Activated T-cell treated with anti-CD3 and anti-CD28 coated beads for 24 hours (primary cell): ENCODE measurements at regions not wholly inside any gene's neighbourhood (a gene's known extent, or its start where the extent isn't known, plus 50 kb on each side); places are given as distances from the start of the nearest gene placed in this dataset.
"Not testable (repeated sequence)": the region's sequence is repeated elsewhere in the genome, so short reads cannot be mapped to it uniquely, and the experiment has no call there.

Source experiments
- DNase-seq: peaks from one replicate; pipeline ENCODE4 v3.0.0-alpha.2; 2020; ENCODE audit warnings: low read depth

DNA sequence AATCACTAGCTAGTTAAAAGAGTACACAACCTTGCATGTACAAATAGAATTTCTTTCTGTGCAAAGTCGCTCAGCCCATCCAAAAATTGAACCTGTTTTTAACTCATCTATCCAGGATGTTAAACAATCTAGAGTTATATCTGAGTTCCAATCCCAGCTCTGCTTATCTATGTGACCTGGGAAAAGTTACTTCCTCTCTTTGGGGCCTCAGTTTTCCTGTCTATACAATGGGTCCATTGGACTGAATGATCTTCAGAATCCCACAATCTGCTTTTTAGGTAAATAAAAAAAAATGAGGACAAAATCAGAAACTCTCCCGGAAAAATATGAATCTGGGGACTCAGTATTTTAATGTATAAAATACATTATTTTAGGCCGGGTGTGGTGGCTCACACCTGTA, 389.5 kb upstream of the PROX1 start:
- no peak for DNase-seq

DNA sequence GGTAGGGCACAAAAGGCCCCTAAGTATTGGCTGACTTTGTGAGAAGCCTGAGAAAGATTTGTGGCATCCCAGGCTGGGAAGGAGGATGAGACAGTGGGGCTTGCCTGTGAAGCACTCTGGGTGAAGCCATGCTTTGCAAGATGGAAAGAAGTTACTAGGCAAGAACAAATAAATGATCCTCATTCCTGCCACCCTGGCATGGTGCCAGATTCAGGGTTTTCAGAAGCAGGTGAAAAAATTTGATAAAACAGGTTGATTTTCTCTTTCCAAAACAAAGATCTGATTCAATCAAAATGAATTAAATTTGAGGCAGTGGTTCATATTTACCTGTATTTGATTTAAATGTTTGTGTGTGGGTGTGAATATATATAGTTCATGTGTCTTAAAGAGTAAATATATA, 386.9 kb upstream of the PROX1 start:
- DNase-seq, result no peak

DNA sequence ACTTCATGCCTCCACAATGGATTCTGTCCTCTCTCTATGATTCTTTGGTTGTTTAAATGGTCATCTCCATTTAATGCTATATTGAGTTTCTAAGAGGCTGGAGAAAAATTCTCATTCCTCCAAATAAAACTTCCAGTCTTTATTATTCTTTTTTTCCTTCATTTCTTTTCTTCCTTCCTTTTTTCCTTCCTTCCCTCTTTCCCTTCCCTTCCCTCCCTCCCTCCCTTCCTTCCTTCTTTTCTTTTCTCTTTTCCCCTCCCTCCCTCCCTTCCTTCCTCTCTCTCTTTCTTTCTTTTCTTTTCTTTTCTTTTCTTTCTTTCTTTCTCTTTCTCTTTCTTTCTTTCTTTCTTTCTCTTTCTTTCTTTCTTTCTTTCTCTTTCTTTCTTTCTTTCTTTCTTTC, 386.1 kb upstream of the PROX1 start:
- DNase-seq, result not testable (repeated sequence)

DNA sequence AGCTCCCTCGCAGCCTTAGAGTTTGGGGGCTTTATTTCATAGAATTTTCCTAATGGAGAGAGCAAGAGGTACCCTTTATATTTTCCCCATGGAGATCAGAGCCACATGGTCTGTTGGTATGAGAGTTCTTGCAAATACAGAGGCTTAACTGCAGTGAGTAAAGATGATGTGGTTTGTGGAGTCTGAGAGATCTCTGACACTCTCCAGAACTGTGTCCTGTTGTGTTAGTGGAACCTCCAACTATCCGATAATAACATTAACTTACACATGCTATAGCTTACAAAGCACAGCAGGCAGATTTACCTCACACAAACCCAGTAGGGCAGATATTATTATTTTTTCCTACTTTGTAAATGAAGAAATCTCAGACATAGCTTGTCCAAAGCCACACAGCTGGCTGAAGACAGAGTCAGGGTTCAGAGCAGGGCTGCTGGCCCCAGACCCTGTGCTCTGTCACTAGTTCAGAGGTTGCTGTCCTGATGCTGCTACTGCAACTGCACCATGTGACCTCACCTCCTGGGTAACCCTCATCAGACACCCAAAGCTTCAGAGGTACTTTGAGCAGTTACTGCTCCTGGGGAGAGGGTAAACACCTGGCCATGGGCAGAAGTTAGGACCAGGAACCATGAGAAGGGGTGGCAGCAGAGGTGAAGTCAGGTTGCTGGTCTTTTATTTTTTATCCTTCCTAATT, 384.8 kb upstream of the PROX1 start:
- DNase-seq, result no peak

DNA sequence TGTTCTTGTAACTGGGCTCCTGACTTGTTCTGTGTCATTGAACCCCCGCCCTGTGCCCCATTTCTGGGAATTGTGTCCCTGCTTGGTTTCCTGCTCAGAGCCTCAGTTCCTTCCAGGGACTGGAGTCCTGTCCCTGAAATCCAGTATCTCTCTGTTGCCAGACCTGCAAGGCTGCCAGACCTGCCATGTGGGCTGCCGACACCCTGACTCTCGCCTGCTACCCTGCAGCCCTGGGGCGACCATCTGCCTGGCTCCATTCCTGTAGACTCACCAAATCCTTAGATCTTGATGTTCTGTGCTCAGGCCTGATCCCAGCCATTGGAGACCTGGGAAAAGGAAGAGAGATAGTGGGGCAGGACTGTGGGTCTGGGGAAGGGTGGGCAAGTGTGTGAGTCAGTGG, 383.3 kb upstream of the PROX1 start:
- no peak for DNase-seq

DNA sequence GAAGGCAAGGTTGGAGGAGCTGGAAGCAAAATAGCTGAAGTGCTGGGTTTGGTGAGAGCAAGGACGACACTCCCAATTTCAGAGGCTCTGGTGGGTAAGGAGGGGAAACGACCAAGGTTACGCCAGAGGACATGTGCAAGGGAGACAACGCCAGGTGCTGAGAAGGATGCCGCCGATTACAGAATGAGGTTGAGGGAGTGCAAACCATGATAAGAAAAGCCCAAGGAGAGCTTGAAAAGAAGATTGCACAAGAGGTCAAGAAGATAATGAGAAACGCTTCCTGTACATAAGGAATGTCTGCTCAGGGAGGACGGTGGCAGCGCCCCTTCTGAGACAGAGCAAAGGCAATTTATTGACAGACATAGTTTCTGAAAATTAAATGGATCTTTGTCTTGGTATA, 382.0 kb upstream of the PROX1 start:
- DNase-seq, result no peak

DNA sequence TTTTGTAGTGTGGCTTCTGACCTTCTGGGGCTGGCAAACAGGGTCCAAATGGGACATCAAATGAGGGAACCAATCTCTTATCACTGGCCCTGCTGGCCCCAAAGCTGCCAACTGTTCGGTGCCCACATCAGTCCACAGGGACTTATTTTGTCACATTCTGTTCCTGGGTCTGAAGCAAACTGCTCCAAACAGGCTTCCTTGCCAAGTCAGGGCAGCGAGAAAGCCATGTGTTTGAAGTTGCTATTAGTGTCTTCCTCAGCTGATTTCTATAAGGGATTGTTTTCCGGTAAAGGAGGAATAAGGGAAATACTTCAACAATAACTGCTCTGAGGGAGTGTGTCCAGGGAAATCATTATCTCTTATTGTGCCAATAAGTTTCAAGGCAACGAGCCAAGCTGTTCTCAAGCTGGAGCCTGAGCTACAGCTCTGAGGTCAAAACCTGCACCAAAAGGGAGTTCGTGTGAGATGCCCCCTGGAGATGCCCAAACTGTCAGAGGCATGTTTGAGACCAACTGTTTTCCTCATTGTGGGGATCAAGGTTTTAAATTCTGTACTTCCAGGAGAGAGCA, 381.4 kb upstream of the PROX1 start:
- DNase-seq, result no peak

DNA sequence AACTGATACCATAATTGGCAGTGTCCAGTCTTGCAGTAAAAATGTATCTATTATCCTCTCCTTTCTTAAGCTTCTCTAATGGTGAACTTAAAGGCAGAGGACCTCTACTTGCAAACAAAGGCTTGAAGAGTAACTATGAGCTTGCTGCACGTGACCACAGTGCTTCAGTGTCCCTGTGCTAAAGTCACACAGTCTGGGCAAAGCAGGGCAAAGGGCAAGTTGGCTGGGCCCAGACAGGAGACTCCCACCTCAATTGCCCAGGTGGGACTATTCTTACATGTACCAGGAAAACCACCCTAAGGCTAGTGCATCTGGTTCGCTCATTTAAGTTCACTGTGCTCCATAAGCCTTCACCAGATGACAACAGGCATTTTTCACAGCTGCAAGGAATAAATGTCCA, 374.2 kb upstream of the PROX1 start:
- no peak for DNase-seq

DNA sequence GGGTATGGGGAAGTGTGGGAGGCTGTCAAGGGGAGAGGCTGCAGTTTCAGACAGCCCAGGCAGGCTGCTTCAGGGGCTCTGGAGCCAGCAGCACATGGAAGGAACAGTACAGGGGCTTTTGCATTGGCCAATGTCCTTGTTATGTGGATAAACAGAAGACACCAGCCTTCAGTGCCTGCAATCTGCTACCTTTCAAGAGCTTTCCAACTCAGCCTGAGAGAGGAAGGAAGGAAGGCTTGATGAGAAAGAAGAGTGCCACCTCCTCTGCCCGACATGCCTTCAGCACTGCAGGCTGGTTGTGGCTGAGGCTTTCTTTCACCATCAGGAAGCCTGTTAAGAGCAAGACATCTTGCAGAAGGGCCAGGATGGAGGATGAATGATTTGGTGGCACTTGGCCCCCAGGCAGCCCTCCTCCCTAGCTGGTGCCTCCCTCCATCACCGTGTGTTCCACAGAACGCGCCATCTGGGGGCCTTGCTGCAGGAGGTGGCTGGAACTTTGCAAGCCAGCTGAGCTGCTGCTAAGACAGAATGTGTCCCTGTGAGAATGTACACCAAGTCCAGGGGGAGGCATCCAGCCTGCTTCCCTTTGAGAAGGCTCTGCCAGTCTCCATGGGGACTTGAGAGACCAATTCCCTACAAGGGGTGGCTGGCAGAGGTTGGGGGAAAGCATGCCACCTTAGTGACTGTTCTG, 372.4 kb upstream of the PROX1 start:
- no peak for DNase-seq

DNA sequence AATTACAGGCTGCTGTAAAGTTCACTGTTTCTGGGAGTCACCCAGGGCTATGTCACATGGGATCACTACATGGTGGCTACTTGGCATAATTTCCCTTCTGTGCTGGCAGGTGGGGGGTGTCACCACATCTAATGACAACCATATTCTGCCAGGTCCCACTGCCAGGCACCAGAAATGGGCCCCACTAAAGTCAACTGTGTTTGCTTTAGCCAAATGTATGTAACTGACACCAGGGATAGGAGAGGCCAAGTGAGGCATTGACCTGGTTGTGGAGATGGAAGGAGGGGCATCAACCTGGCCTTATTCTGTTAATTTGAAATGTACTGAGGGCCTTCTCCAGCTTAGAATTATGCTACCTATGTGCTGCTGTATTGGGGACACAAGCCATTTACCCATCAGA, 370.6 kb upstream of the PROX1 start:
- no peak for DNase-seq

DNA sequence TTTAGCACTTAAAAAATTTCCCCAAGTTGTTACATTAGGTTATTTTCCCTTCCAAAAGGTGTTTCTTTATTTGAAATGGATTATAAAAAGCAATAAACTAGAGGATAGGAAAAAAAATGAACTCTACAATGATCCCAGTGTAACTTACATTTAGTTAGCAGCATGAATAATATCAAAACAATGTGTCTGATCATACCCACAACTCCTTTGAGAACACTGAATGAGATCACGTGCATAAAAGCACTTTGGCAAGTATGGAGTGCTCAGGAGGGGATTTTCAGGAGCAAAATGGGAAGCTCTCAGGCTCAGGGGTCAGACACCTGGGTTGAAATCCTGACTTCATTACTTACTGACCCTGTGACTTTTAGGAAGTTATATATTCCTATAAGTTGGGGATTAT, 369.7 kb upstream of the PROX1 start:
- DNase-seq, result no peak

DNA sequence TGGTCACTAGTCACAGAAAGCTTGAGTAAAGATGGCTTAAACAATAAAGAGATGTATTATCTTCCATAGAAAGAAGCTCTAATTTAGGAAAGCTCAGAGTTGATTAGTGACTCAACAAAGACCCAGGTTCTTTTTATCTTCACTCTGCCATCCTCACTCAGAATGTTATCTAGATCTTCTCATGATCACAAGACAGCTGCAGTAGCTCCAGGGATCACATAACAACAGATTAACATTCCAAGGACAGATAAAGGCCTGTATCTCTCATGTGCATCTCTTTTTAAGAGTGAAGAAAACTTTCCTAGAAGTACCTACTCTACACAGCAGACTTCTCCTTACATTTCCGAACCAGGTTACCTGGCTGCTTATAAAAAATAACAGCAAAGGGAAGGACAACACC, 368.7 kb upstream of the PROX1 start:
- no peak for DNase-seq

DNA sequence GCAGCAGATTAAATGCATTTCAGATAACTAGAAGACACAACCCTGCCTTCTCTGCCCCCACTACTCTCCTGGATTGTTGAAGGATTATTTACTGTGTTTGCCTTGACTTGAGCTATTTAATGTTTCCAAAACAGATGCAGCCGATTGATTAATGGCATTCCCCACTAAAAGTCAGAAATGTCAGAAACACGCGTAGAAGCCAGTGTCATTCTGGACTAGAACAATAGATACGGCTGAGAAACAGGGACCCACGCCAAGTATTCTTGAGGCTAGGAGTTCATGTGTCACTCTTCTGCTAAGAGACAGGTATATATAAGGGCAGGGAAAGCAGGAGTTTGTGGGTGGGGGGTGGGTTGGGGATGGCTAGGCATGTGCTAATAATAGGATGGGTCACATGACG, 366.7 kb upstream of the PROX1 start:
- no peak for DNase-seq

DNA sequence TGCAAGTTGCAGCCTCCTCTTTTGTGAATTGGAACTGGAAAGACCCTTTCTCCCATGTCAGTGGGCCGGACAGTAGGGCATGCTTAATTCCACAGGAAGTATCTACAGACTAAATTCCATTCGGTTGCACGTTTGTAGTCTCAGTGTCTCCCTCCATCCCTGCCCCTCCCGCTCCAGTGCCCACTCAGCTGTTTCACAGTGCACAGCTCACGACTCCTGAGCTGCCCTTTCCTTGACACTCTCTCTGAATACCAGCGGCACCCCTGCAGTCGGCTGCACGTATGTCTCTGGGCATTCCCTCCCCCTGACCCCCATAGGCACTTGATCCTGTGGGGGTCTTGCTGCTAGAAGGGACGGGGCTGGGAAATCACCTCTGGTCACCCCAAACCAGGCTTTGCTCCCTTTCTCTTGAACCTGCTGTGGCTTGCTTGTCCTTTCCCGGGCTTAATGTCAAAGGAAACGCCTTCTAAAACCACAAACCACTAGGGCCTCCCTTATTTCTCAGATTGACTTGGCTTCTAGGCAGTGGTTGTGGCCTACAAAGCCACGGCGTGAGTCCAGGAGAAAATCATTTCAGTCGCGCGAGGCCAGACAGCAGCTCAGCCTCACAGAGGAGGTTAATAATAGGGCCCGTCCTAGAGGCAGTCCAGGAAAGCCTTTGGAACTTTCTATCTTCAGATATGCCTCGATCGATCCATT, 365.3 kb upstream of the PROX1 start:
- no peak for DNase-seq

DNA sequence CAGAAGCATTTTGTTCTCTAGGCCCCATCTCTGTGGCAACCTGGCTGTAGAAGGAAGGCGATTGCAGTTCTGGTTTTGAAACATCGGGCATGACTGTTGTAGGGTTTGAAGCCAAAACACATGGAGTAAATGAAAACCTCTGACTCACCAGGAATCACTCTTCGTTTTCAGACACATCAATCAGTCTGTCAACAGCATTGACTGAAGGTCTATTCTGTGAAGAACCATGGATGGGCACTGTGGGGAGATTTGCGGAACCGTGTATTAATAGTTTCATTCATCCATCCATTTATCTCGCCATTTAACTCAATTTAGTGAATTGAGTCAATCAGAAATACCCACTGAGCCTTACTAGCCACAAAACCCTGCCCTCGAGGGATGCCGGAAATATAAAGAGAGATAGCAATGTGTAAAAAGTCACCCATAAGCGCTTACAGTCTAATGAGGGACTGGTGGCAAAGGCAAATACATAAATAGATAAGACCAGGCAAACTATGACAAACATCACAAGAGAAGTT, 364.6 kb upstream of the PROX1 start:
- no peak for DNase-seq

DNA sequence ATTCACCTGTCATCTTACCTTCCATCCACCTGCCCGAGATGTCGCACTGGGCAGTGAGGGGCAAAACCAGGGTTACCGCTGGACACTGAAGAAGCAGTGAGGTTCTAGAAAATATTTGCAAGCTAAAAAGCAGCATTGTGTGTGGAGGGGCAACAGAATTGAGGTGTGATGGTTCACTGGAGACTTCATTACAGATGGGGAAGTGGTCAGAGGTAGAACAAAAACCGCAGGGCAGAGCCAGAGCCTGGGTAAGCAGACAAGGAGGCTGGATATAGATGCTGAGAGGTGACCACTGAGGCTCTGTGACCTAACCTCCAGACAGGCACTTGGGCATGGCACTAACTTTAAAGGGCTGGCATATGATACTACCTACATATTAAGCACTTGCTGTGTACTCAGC, 363.9 kb upstream of the PROX1 start:
- DNase-seq, result no peak

DNA sequence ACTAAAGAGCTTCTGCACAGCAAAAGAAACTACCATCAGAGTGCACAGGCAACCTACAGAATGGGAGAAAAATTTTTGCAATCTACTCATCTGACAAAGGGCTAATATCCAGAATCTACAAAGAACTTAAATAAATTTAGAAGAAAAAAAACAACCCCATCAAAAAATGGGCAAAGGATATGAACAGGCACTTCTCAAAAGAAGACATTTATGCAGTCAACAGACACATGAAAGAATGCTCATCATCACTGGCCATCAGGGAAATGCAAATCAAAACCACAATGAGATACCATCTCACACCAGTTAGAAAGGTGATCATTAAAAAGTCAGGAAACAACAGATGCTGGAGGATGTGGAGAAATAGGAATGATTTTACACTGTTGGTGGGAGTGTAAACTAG, 351.0 kb upstream of the PROX1 start:
- DNase-seq, result not testable (repeated sequence)

DNA sequence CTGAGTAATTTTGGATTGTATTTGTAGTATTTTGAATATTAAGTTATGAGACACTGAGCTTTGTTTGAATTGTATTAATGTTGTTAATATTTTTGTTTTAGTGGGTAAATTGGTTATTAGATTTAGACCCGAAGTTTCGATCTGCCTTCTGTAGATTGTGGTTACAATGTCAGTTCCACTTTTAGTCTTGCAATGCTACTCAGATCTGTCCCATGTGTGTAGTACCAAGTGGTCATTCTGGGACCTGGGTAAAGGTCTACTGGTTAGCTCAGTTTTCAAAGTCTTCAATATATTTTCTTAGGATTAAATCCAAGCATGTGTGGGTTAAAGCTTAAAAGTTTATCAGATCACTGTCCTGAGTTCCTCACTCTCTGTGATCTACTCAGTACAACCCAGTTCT, 346.5 kb upstream of the PROX1 start:
- DNase-seq, result no peak

DNA sequence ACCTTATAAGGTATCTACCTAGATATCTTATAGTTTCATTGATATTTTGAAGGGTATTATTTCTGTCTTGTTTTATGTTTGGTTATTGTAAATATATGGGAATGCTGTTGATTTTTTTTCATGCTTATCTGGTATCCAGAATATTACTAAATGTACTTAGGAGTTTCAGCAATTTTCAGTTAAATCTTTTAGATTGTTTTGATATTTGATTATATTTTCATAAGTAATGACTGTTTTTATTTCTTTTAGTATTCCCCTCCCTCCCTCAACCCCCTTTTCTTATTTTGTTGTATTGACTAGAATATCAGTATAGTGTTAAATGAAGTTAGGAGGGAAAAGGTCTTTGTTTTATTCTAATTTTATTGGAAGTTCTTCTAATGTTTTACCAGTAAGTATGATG, 344.4 kb upstream of the PROX1 start:
- no peak for DNase-seq

DNA sequence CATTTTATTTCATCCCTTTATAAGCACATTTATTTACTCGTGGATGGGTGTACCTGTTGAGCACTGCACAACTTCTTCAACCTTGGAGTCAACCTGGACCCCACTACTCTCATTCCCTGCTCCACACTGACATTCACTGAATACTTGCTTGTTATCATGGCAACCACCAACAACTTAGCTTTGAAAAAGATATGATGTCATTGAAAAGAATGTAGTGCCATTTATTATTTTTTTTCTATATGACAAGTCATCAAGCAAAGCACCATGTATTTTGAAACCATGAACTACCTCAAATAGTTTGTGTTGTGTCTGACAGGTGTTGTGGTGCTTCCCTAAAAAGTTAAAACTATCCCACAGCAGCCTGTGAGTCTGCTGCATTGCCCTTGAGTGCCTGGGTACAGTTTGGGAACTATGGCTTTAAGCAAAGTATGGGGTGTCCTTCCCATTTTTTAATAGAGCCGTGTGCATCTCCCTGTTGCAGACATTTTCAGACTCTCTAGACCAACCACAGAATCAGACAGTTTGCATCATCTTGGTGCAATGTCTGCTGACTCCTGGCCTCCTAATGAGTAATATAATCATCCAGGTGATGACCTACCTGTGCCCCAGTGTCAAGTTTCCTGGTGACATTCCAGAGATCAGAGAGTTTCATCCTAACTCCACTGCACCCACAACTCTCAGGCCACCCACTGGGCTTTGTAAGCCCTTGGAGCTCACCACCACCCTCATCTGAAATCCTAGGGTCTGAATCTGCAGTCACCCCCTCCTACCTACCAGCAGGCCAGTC, 339.7 kb upstream of the PROX1 start:
- DNase-seq, result no peak

DNA sequence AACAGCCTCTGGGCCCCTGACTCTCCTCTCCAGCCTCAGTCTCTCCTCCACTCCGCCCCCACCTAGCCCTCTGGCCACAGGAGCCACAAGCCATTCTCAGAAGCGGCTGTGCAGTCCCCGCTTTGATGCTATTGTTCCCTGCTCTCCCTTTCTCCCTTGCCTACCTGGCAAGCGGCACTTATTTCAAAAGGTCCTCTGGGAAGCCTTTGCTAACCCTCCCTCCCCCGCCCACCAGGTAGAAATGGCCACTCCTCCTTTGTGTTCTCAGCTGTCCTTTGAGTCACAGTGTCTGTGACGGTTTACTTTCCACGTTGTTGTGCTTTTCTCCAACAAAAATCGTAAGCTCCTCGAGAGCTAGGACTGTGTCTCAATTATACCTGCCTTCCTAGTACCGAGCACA, 338.4 kb upstream of the PROX1 start:
- no peak for DNase-seq

DNA sequence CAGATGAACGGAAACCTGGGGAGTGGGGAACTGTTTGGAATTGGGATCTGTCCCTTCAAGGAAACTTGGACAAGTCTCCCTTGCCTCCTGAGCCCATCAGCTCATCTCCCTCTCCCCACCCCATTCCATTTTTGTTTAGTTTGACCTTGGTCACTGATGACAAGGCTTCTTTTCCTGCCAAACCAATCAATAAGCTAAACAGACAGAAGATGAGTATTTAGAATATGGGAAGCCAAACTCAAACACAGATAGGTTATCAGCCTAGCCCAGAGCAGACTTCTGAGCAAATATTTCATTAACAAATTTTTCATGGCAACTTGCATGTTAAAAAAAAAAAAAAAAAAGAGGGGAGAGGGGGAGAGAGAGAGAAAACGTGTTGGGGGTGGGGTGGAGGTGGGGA, 337.2 kb upstream of the PROX1 start:
- DNase-seq, result no peak
